MM.1S (cell line): ENCODE measurements at regions not wholly inside any gene's neighbourhood (a gene's known extent, or its start where the extent isn't known, plus 50 kb on each side); places are given as distances from the start of the nearest gene placed in this dataset.

ENCODE experiments used
- CTCF ChIP-seq: fragments of 300-600 bp; sonication (generic); IDR thresholded peaks from 2 replicates; pipeline ENCODE4 v1.5.1; 2016; ENCODE audit warnings: antibody characterized with exemption, low read length, mixed read lengths
- EZH2 ChIP-seq: fragments of 300-600 bp; sonication (generic); optimal IDR thresholded peaks from 2 replicates; pipeline ENCODE3; 2017; ENCODE audit warnings: low read depth, mild to moderate bottlenecking, antibody characterized with exemption, low read length, mixed read lengths

DNA sequence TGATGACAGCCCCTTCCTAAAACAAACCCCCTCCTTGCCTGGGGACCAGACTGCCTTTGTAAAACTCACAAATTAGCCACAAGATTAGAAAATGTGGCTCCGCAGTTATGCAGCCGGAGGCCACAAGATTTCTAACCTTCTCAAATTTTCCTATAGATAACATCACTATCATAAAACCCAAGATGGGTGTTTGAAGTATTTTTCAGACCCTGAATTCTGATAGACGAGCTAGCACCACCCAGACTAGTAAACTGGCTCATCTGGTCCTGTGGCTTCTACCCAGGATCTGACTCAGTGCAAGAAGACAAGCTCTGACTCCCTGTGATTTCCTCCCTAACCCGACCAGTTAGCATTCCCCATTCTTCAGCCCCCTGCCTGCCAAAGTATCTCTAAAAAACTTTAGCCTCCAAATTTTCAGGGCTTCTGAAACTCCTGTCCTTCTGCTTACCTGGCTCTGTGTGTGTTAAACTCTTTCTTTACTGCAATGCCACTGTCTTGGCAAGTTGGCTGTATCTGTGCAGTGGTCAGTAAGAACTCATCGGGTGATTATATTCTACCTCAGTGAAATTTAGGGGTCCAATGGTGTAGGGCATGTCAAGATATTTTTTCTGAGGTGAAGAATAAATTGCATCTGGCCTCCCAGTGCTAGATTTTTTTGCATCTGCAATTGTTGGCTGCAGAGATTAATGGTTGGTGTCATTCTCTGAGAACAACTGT, 102.1 kb downstream of the S1PR1 start:
- TF ChIP-seq CTCF (no peak), EZH2 (no peak)
